ENCODE measurements at regions not wholly inside any gene's neighbourhood (a gene's known extent, or its start where the extent isn't known, plus 50 kb on each side); places are given as distances from the start of the nearest gene placed in this dataset.

- no peak for TF ChIP-seq CTCF (IDR thresholded peaks at IDR 0.05)
- TF ChIP-seq POLR2A (IDR thresholded peaks at IDR 0.05) = no peak
These were observed 52.4 kb upstream of the TMEM33 start for GRCh38 chr4:41882625-41883347.
